Transverse colon (tissue), 4 donors: ENCODE measurements at regions not wholly inside any gene's neighbourhood (a gene's known extent, or its start where the extent isn't known, plus 50 kb on each side); places are given as distances from the start of the nearest gene placed in this dataset.

Experiments used
- CTCF ChIP-seq, 5 experiments: fragments of 200-600 bp in 3 of 5; fragments of 450-650 bp in 2 of 5; sonication (generic) in 3 of 5; IDR thresholded peaks; 1 replicate in 2 of 5; 2 replicates in 3 of 5; pipeline ENCODE4 v1.5.1; 2016 to 2017; ENCODE audit warnings: antibody characterized with exemption in 5 of 5, inconsistent platforms in 3 of 5, mild to moderate bottlenecking in 2 of 5, moderate library complexity in 1 of 5
- EP300 ChIP-seq: sonication (generic); formaldehyde crosslinking; IDR thresholded peaks from one replicate; pipeline ENCODE4 v1.6.1; 2017; ENCODE audit warnings: antibody characterized with exemption, low read depth
- POLR2A ChIP-seq: fragments of 450-650 bp; IDR thresholded peaks from one replicate; pipeline ENCODE4 v1.6.1; 2016; ENCODE audit warnings: antibody characterized with exemption, mild to moderate bottlenecking, moderate library complexity
- POLR2AphosphoS5 ChIP-seq, 3 donors: sonication (generic); formaldehyde crosslinking; IDR thresholded peaks; one replicate each; pipeline ENCODE4 v1.6.1; 2016; ENCODE audit warnings: antibody characterized with exemption in 3 of 3

GRCh38 chr17:79364315-79365094 is 246.3 kb downstream of the RBFOX3 start:
- no peak for TF ChIP-seq EP300
- no peak for TF ChIP-seq CTCF (IDR thresholded peaks at IDR 0.05)
- no peak for TF ChIP-seq POLR2A
- no peak for TF ChIP-seq POLR2AphosphoS5 (IDR thresholded peaks at IDR 0.05)
